CD4-positive, alpha-beta memory T cell (primary cell): ENCODE measurements at regions not wholly inside any gene's neighbourhood (a gene's known extent, or its start where the extent isn't known, plus 50 kb on each side); places are given as distances from the start of the nearest gene placed in this dataset.

Experiments
- CTCF ChIA-PET: fragments of 350-600 bp; sonication (Branson Sonifier 250); formaldehyde crosslinking; loops from one replicate; lab custom pipeline; 2021; ENCODE audit warnings: inconsistent platforms; ENCODE audit not compliant: partially characterized antibody; lab: Charles Lee
- POLR2A ChIA-PET: fragments of 350-600 bp; sonication (Branson Sonifier 250); formaldehyde crosslinking; loops from one replicate; lab custom pipeline; 2021; ENCODE audit not compliant: partially characterized antibody; lab: Charles Lee
- DNase-seq, 5 donors: peaks; one replicate each; pipeline versions ENCODE4 v3.0.0 to v3.0.0-alpha.2; 2020 to 2022; ENCODE audit warnings: mixed read lengths in 1 of 5
- H3K27ac ChIP-seq: one replicate; pipeline ENCODE4 v1.7.0; 2013; ENCODE audit warnings: low read depth, low read length
- H3K27me3 ChIP-seq: 2 replicates; pipeline ENCODE4 v1.7.0; 2013; ENCODE audit warnings: mild to moderate bottlenecking, low read length, moderate library complexity; ENCODE audit not compliant: insufficient read depth
- H3K36me3 ChIP-seq: 2 replicates; pipeline ENCODE4 v1.7.0; 2013; ENCODE audit warnings: mild to moderate bottlenecking, low read length, moderate library complexity; ENCODE audit not compliant: insufficient read depth
- H3K4me1 ChIP-seq: 2 replicates; pipeline ENCODE4 v1.7.0; 2013; ENCODE audit warnings: mild to moderate bottlenecking, low read length, moderate library complexity; ENCODE audit not compliant: insufficient read depth
- H3K4me3 ChIP-seq, 2 donors: one replicate each; pipeline ENCODE4 v1.7.0; 2013; ENCODE audit warnings: low read length in 2 of 2, mild to moderate bottlenecking in 1 of 2
- H3K9me3 ChIP-seq, 2 donors: one replicate each; pipeline ENCODE4 v1.7.0; 2013; ENCODE audit warnings: low read length in 2 of 2, control low read depth in 1 of 2; ENCODE audit not compliant: control insufficient read depth in 1 of 2
- H3K27ac Mint-ChIP-seq, 7 donors: one replicate each; pipeline ENCODE4 v1.8.0; 2020 to 2021; ENCODE audit warnings: mixed read lengths in 7 of 7, mild to moderate bottlenecking in 6 of 7, inconsistent platforms in 3 of 7, moderate library complexity in 3 of 7
- H3K27me3 Mint-ChIP-seq, 2 donors: one replicate each; pipeline ENCODE4 v1.8.0; 2020 to 2021; ENCODE audit warnings: mixed read lengths in 2 of 2
- H3K36me3 Mint-ChIP-seq, 2 donors: one replicate each; pipeline ENCODE4 v1.8.0; 2020 to 2021; ENCODE audit warnings: mixed read lengths in 2 of 2, inconsistent platforms in 1 of 2, mild to moderate bottlenecking in 1 of 2
- H3K4me1 Mint-ChIP-seq, 4 donors: one replicate each; pipeline ENCODE4 v1.8.0; 2020 to 2021; ENCODE audit warnings: mixed read lengths in 4 of 4, mild to moderate bottlenecking in 1 of 4
- H3K4me3 Mint-ChIP-seq, 8 donors: one replicate each; pipeline ENCODE4 v1.8.0; 2020 to 2021; ENCODE audit warnings: mixed read lengths in 8 of 8, mild to moderate bottlenecking in 7 of 8, moderate library complexity in 6 of 8, inconsistent platforms in 3 of 8
- H3K9me3 Mint-ChIP-seq, 8 donors: one replicate each; pipeline ENCODE4 v1.8.0; 2020 to 2021; ENCODE audit warnings: mixed read lengths in 8 of 8, mild to moderate bottlenecking in 5 of 8, inconsistent platforms in 3 of 8, moderate library complexity in 1 of 8
- intact Hi-C: fragments of 100-400 bp; cut with micrococcal nuclease; formaldehyde crosslinking; loops from one replicate; pipeline ENCODE4 v1.15.1; 2023

GRCh38 chr13:67867206-67867605 lies 637.1 kb upstream of the PCDH9 start:
- Mint-ChIP-seq H3K27ac (no peak overlapping the region), H3K27me3 (no peaks in the 10 kb centered on the region), H3K4me3 (no peak overlapping the region), H3K9me3 (peaks cover 0 to 16% (median 4%) of the 10 kb centered on the region in 8 donors), H3K4me1 (no peaks in the 10 kb centered on the region), H3K36me3 (no peaks in the 10 kb centered on the region)
- intact Hi-C loops = no loop called here
- H3K4me1 ChIP-seq = no peaks in the 10 kb centered on the region
- ChIA-PET CTCF (no interaction called here), POLR2A (no interaction called here)
- H3K27me3 ChIP-seq = no peaks in the 10 kb centered on the region
- no peak overlapping the region for H3K4me3 ChIP-seq
- no peak overlapping the region for H3K27ac ChIP-seq
- H3K9me3 ChIP-seq = peaks cover 0 to 4% of the 10 kb centered on the region in 2 donors
- DNase-seq = no peak
- H3K36me3 ChIP-seq = no peaks in the 10 kb centered on the region

DNA sequence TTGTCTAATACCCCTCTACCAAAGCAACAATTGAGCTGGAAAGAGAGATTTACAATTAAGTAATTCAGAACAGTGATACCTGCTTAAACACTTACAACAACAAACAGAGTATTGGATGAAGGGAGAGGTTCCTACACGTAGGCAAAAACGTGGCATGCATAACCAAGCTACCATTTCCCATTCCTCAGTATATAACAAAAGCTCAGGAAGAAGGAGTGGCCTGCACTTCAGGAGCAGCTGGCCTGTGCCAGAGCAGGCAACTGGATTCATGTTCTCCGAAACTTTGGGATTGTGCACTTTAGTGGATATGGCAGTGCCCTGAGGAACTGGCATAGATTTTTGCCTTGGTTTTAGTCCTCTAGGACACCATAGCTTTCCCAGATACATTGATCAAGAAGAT lies 630.2 kb upstream of the PCDH9 start:
- Histone ChIP-seq H3K27me3 (no peaks in the 10 kb centered on the region), H3K4me1 (no peaks in the 10 kb centered on the region), H3K9me3 (no peaks in the 10 kb centered on the region), H3K27ac (no peak overlapping the region), H3K36me3 (no peaks in the 10 kb centered on the region), H3K4me3 (no peak overlapping the region)
- peaks cover 0 to 18% (median 5%) of the 10 kb centered on the region in 8 donors for H3K9me3 Mint-ChIP-seq
- no peak overlapping the region for H3K27ac Mint-ChIP-seq
- ChIA-PET CTCF (no interaction called here), POLR2A (no interaction called here)
- intact Hi-C loops = no loop called here
- no peaks in the 10 kb centered on the region for H3K4me1 Mint-ChIP-seq
- no peaks in the 10 kb centered on the region for H3K27me3 Mint-ChIP-seq
- no peak overlapping the region for H3K4me3 Mint-ChIP-seq
- DNase-seq = no peak
- H3K36me3 Mint-ChIP-seq = no peaks in the 10 kb centered on the region

GRCh38 chr13:67859904-67860303 lies 629.8 kb upstream of the PCDH9 start:
- intact Hi-C loops = no loop called here
- ChIA-PET POLR2A (no interaction called here), CTCF (no interaction called here)
- Histone ChIP-seq H3K9me3 (no peaks in the 10 kb centered on the region), H3K36me3 (no peaks in the 10 kb centered on the region), H3K4me3 (no peak overlapping the region), H3K4me1 (no peaks in the 10 kb centered on the region), H3K27me3 (no peaks in the 10 kb centered on the region), H3K27ac (no peak overlapping the region)
- DNase-seq = no peak
- no peaks in the 10 kb centered on the region for H3K27me3 Mint-ChIP-seq
- H3K36me3 Mint-ChIP-seq = no peaks in the 10 kb centered on the region
- H3K9me3 Mint-ChIP-seq = peaks cover 0 to 18% (median 4%) of the 10 kb centered on the region in 8 donors
- no peaks in the 10 kb centered on the region for H3K4me1 Mint-ChIP-seq
- no peak overlapping the region for H3K4me3 Mint-ChIP-seq
- no peak overlapping the region for H3K27ac Mint-ChIP-seq

GRCh38 chr13:67857581-67858310 lies 627.6 kb upstream of the PCDH9 start:
- no peaks in the 10 kb centered on the region for H3K9me3 ChIP-seq
- Mint-ChIP-seq H3K4me3 (no peak overlapping the region), H3K27ac (no peak overlapping the region), H3K36me3 (no peaks in the 10 kb centered on the region), H3K9me3 (peaks cover 0 to 18% (median 4%) of the 10 kb centered on the region in 8 donors), H3K4me1 (no peaks in the 10 kb centered on the region), H3K27me3 (no peaks in the 10 kb centered on the region)
- no peaks in the 10 kb centered on the region for H3K36me3 ChIP-seq
- ChIA-PET POLR2A (no interaction called here), CTCF (no interaction called here)
- no peak overlapping the region for H3K4me3 ChIP-seq
- H3K4me1 ChIP-seq = no peaks in the 10 kb centered on the region
- H3K27me3 ChIP-seq = no peaks in the 10 kb centered on the region
- no peak for DNase-seq
- intact Hi-C loops = no loop called here
- H3K27ac ChIP-seq = no peak overlapping the region

GRCh38 chr13:67856955-67857354 lies 626.8 kb upstream of the PCDH9 start:
- no peak for DNase-seq
- Mint-ChIP-seq H3K36me3 (no peaks in the 10 kb centered on the region), H3K4me1 (no peaks in the 10 kb centered on the region), H3K27me3 (no peaks in the 10 kb centered on the region), H3K4me3 (no peak overlapping the region), H3K27ac (no peak overlapping the region), H3K9me3 (peaks cover 0 to 19% (median 5%) of the 10 kb centered on the region in 8 donors)
- Histone ChIP-seq H3K4me3 (no peak overlapping the region), H3K27ac (no peak overlapping the region), H3K9me3 (no peaks in the 10 kb centered on the region), H3K4me1 (no peaks in the 10 kb centered on the region), H3K27me3 (no peaks in the 10 kb centered on the region), H3K36me3 (no peaks in the 10 kb centered on the region)
- ChIA-PET CTCF (no interaction called here), POLR2A (no interaction called here)
- intact Hi-C loops = no loop called here

- H3K9me3 Mint-ChIP-seq = peaks cover 2 to 20% (median 8%) of the 10 kb centered on the region in 8 donors
- POLR2A ChIA-PET = no interaction called here
- intact Hi-C loops = no loop called here
Measured at GRCh38 chr13:67855741-67856238, 625.7 kb upstream of the PCDH9 start.

DNA sequence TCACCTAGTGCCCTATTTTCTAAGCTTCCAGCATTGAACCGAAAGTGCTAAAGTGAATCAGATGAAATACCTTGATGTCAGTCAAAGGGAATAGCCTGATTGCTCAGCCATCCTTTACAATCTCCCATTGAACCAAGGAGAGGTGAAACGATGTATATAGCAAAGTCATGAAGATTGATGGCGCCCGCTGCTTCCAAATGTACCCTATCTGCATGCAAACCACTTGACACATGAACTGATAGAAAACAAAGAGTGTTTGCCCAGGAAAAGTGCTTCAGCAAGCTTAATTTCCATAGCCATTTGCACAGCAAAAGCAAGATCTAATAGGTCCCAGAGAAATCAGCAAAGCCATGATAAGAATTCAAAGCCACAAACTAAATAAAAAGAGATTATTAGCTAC lies 624.9 kb upstream of the PCDH9 start:
- H3K36me3 Mint-ChIP-seq = no peaks in the 10 kb centered on the region
- ChIA-PET POLR2A (no interaction called here), CTCF (no interaction called here)
- no peaks in the 10 kb centered on the region for H3K27me3 ChIP-seq
- intact Hi-C loops = no loop called here
- DNase-seq = no peak
- no peak overlapping the region for H3K4me3 Mint-ChIP-seq
- H3K4me1 ChIP-seq = no peaks in the 10 kb centered on the region
- H3K4me1 Mint-ChIP-seq = no peaks in the 10 kb centered on the region
- H3K4me3 ChIP-seq = no peak overlapping the region
- peaks cover 2 to 21% (median 8%) of the 10 kb centered on the region in 8 donors for H3K9me3 Mint-ChIP-seq
- H3K27ac Mint-ChIP-seq = no peak overlapping the region
- H3K36me3 ChIP-seq = no peaks in the 10 kb centered on the region
- no peaks in the 10 kb centered on the region for H3K27me3 Mint-ChIP-seq
- H3K27ac ChIP-seq = no peak overlapping the region
- no peaks in the 10 kb centered on the region for H3K9me3 ChIP-seq

More at GRCh38 chr13:67855741-67856238, 625.7 kb upstream of the PCDH9 start:
- CTCF ChIA-PET = no interaction called here
- H3K27ac Mint-ChIP-seq = no peak overlapping the region
- Histone ChIP-seq H3K4me3 (no peak overlapping the region), H3K36me3 (no peaks in the 10 kb centered on the region), H3K27ac (no peak overlapping the region), H3K27me3 (no peaks in the 10 kb centered on the region), H3K4me1 (no peaks in the 10 kb centered on the region), H3K9me3 (no peaks in the 10 kb centered on the region)
- no peaks in the 10 kb centered on the region for H3K27me3 Mint-ChIP-seq
- H3K4me1 Mint-ChIP-seq = no peaks in the 10 kb centered on the region
- no peak for DNase-seq
- H3K4me3 Mint-ChIP-seq = no peak overlapping the region
- H3K36me3 Mint-ChIP-seq = no peaks in the 10 kb centered on the region
